ENCODE measurements at regions not wholly inside any gene's neighbourhood (a gene's known extent, or its start where the extent isn't known, plus 50 kb on each side); places are given as distances from the start of the nearest gene placed in this dataset.
A peak's percentile ranks its signal among the peaks of the same experiment; 100 is the strongest.

DNA sequence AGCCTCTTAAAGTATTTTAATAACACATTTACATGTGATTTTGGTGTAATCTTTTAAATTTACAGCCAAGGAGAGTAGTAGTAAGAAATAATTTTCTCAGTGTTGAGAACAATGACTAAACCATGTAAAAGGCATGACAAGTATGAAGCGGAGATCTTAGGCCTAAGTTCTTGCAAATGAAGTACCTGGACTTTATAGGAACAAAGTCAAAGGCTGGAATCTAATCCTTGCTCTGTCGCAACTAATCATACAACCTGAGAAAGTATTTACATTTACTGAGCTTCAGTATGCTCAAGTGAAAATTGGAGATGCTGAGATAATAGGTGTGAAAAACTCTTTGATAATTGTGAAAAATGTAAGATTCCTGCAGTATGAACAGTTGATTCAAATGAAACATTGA lies 86.4 kb upstream of the VGLL3 start:
- no peaks in the 10 kb centered on the region for H4K20me1 ChIP-seq (ENCODE audit: insufficient read depth, low read length)
- in situ Hi-C loops (cut with MboI; ENCODE audit: low sequenced_read_pairs), result no loop called here
- no peaks in the 10 kb centered on the region for H3K27me3 ChIP-seq (ENCODE audit: control insufficient read depth, insufficient read depth, low read length)
- DNase-seq (no peak), ATAC-seq (ENCODE audit: low read depth) (peak; percentile 21; the same call in 1 of the 2 replicates)
- intact Hi-C loops (cut with micrococcal nuclease), result no loop called here
- H3K4me1 ChIP-seq (ENCODE audit: control insufficient read depth, insufficient read depth, low read length), result no peaks in the 10 kb centered on the region
- no peak overlapping the region for H2BK15ac ChIP-seq (ENCODE audit: low read depth, low read length)
- H3K27ac ChIP-seq (ENCODE audit: insufficient read depth, low read length), result no peak overlapping the region
- H3K23ac ChIP-seq (ENCODE audit: low read depth, low read length), result no peak overlapping the region
- no peak overlapping the region for H2AFZ ChIP-seq (replicated peaks; ENCODE audit: low read length, poor library complexity)
- H3K9me1 ChIP-seq (ENCODE audit: insufficient read depth, low read length), result no peaks in the 10 kb centered on the region
- H4K5ac ChIP-seq (ENCODE audit: low read depth, low read length), result no peak overlapping the region
- BruUV-seq (replicated peaks), result no TSS peak
- H3K4ac ChIP-seq (ENCODE audit: low read depth, low read length), result no peak overlapping the region
- H4K91ac ChIP-seq (ENCODE audit: insufficient read depth, low read depth, low read length), result no peak overlapping the region
- H2AK9ac ChIP-seq (replicated peaks; ENCODE audit: low read depth, low read length, poor library complexity), result no peak overlapping the region
- H3K79me1 ChIP-seq (ENCODE audit: low read depth in 1 of 2, low read length in 2 of 2), result no peaks in the 10 kb centered on the region
- TF ChIP-seq SMC3 (IDR thresholded peaks at IDR 0.05; ENCODE audit: low read depth, low read length) (no peak), CEBPB (IDR thresholded peaks at IDR 0.05; ENCODE audit: low read depth, low read length) (peak; percentile 51)
- H4K8ac ChIP-seq (ENCODE audit: low read depth in 2 of 2, low read length in 2 of 2), result no peak overlapping the region
- H3K9me3 ChIP-seq (ENCODE audit: control insufficient read depth, insufficient read depth, low read length), result no peaks in the 10 kb centered on the region
- no peak overlapping the region for H3K4me2 ChIP-seq (ENCODE audit: low read depth, low read length)
- no peak overlapping the region for H2BK20ac ChIP-seq (ENCODE audit: low read depth, low read length)
- no peak overlapping the region for H2BK5ac ChIP-seq (ENCODE audit: low read depth, low read length, poor library complexity, severe bottlenecking)
- no peaks in the 10 kb centered on the region for H3K36me3 ChIP-seq (ENCODE audit: control insufficient read depth, insufficient read depth, low read length)
- no peak overlapping the region for H2BK120ac ChIP-seq (ENCODE audit: low read depth, low read length)
- H3K14ac ChIP-seq (replicated peaks; ENCODE audit: low read depth, low read length), result no peak overlapping the region
- H3K9ac ChIP-seq (ENCODE audit: low read depth, low read length), result no peak overlapping the region
- ChIA-PET POLR2A (ENCODE audit: unreplicated experiment) (no interaction called here), CTCF (no interaction called here)
- dilution Hi-C loops (cut with HindIII; ENCODE audit: low sequenced_read_pairs, unreplicated experiment), result no loop called here
- H3K4me3 ChIP-seq (ENCODE audit: insufficient read depth, low read depth, low read length), result no peak overlapping the region
- WGBS, 2 experiments (ENCODE audit: extremely low coverage in 2 of 2, insufficient read length in 1 of 2), result no CpG with 5 or more reads among the region's 2 CpGs
- H2AK5ac ChIP-seq (ENCODE audit: low read depth, low read length), result no peak overlapping the region
- no peak overlapping the region for H3K56ac ChIP-seq (ENCODE audit: extremely low read depth, insufficient read depth, low read length)
- H3K18ac ChIP-seq (ENCODE audit: low read depth, low read length), result peak overlapping the region; percentile 43; the same call in 1 of the 2 replicates
